DMS79 treated with DMSO at 0.1 percent for 48 hours (cell line): ENCODE measurements at regions not wholly inside any gene's neighbourhood (a gene's known extent, or its start where the extent isn't known, plus 50 kb on each side); places are given as distances from the start of the nearest gene placed in this dataset.
"Not testable (repeated sequence)": the region's sequence is repeated elsewhere in the genome, so short reads cannot be mapped to it uniquely, and the experiment has no call there.

ENCODE experiments used
- DNase-seq: peaks from one replicate; lab custom pipeline; 2025; lab: John Stamatoyannopoulos, UW

- DNase-seq = not testable (repeated sequence)
Measured at GRCh38 chr16:86267657-86268056, 242.7 kb upstream of the FOXF1 start.

- DNase-seq = no peak
Measured at GRCh38 chr16:86270696-86271095, 239.6 kb upstream of the FOXF1 start.

GRCh38 chr16:86272744-86273143 lies 237.6 kb upstream of the FOXF1 start:
- no peak for DNase-seq

- no peak for DNase-seq
Measured at GRCh38 chr16:86277221-86277620, 233.1 kb upstream of the FOXF1 start.

- DNase-seq = not testable (repeated sequence)
Measured at GRCh38 chr16:86277859-86278258, 232.5 kb upstream of the FOXF1 start.

- no peak for DNase-seq
Measured at GRCh38 chr16:86281421-86281820, 228.9 kb upstream of the FOXF1 start.

GRCh38 chr16:86283944-86284343 lies 226.4 kb upstream of the FOXF1 start:
- DNase-seq = no peak

GRCh38 chr16:86285421-86285820 lies 224.9 kb upstream of the FOXF1 start:
- no peak for DNase-seq

GRCh38 chr16:86285938-86286921 lies 224.1 kb upstream of the FOXF1 start:
- DNase-seq = no peak

GRCh38 chr16:86286991-86287663 lies 223.2 kb upstream of the FOXF1 start:
- no peak for DNase-seq

GRCh38 chr16:86287664-86288201 lies 222.6 kb upstream of the FOXF1 start:
- no peak for DNase-seq

GRCh38 chr16:86288716-86289294 lies 221.5 kb upstream of the FOXF1 start:
- no peak for DNase-seq

GRCh38 chr16:86289304-86289703 lies 221.0 kb upstream of the FOXF1 start:
- DNase-seq = no peak

- DNase-seq = no peak
Measured at GRCh38 chr16:86289907-86290306, 220.4 kb upstream of the FOXF1 start.

GRCh38 chr16:86291491-86291890 lies 218.8 kb upstream of the FOXF1 start:
- DNase-seq = no peak

GRCh38 chr16:86292171-86292775 lies 218.1 kb upstream of the FOXF1 start:
- no peak for DNase-seq

- DNase-seq = no peak
Measured at GRCh38 chr16:86292942-86293341, 217.4 kb upstream of the FOXF1 start.

GRCh38 chr16:86293906-86294305 lies 216.4 kb upstream of the FOXF1 start:
- DNase-seq = no peak

GRCh38 chr16:86294535-86295196 lies 215.7 kb upstream of the FOXF1 start:
- DNase-seq = no peak

GRCh38 chr16:86296256-86296655 lies 214.1 kb upstream of the FOXF1 start:
- DNase-seq = no peak

- DNase-seq = no peak
Measured at GRCh38 chr16:86297391-86297790, 212.9 kb upstream of the FOXF1 start.
